ENCODE measurements at regions not wholly inside any gene's neighbourhood (a gene's known extent, or its start where the extent isn't known, plus 50 kb on each side); places are given as distances from the start of the nearest gene placed in this dataset.

GRCh38 chr14:106788534-106788933 lies 1262.2 kb downstream of the TMEM121 start:
- no peak overlapping the region for H4K91ac ChIP-seq (replicated peaks; ENCODE audit: insufficient read length, low read length)
- no peaks in the 10 kb centered on the region for H3K23me2 ChIP-seq (ENCODE audit: low read depth, low read length)
- no peak overlapping the region for H3K14ac ChIP-seq (ENCODE audit: insufficient read length)
- H3K27me3 ChIP-seq (replicated peaks in 1 of 4; ENCODE audit: control insufficient read depth in 3 of 4, extremely low read depth in 1 of 4, insufficient read depth in 3 of 4, low read length in 3 of 4), result no peaks in the 10 kb centered on the region
- H3K79me2 ChIP-seq (ENCODE audit: control insufficient read depth in 1 of 2, insufficient read depth in 2 of 2, low read length in 2 of 2), result no peaks in the 10 kb centered on the region
- H2BK5ac ChIP-seq (ENCODE audit: low read depth, low read length), result no peak overlapping the region
- H2BK12ac ChIP-seq (ENCODE audit: low read depth, low read length), result no peak overlapping the region
- no peak overlapping the region for H3K4me3 ChIP-seq (ENCODE audit: extremely low read depth in 1 of 4, insufficient read depth in 2 of 4, low read depth in 3 of 4, low read length in 4 of 4)
- no peak overlapping the region; the same call in 1 of the 2 replicates for H4K8ac ChIP-seq (ENCODE audit: extremely low read depth, insufficient read depth, low read length)
- ChIA-PET POLR2A (ENCODE audit: partially characterized antibody) (no interaction called here), CTCF (ENCODE audit: partially characterized antibody) (no interaction called here)
- no peak overlapping the region for H3K18ac ChIP-seq (ENCODE audit: extremely low read depth, low read length)
- no peak overlapping the region for H3K23ac ChIP-seq (ENCODE audit: insufficient read length)
- no peak overlapping the region for H2BK20ac ChIP-seq (ENCODE audit: low read length)
- H3K36me3 ChIP-seq (ENCODE audit: control insufficient read depth in 2 of 4, insufficient read depth in 4 of 4, low read length in 3 of 4), result no peaks in the 10 kb centered on the region
- H3K56ac ChIP-seq (replicated peaks; ENCODE audit: insufficient read length, low read depth, low read length), result no peak overlapping the region
- H4K20me1 ChIP-seq (replicated peaks in 1 of 2; ENCODE audit: control insufficient read depth in 1 of 2, insufficient read depth in 2 of 2, low read length in 2 of 2), result no peaks in the 10 kb centered on the region
- no peak overlapping the region for H4K5ac ChIP-seq (ENCODE audit: insufficient read length, low read depth, low read length)
- no peak overlapping the region for H2BK15ac ChIP-seq (ENCODE audit: low read length)
- DNase-seq (ENCODE audit: low read depth in 1 of 2, low spot score in 2 of 2) (no peak), FAIRE-seq (no peak)
- no peak overlapping the region for H2AFZ ChIP-seq (ENCODE audit: low read length)
- H3K4me2 ChIP-seq (ENCODE audit: insufficient read depth in 1 of 2, low read depth in 2 of 2, low read length in 2 of 2), result no peak overlapping the region
- peaks cover 68 to 75% of the 10 kb centered on the region in 2 experiments for H3K9me3 ChIP-seq (ENCODE audit: insufficient read depth in 2 of 2, low read depth in 1 of 2, low read length in 1 of 2)
- no peak overlapping the region for H3K9ac ChIP-seq (replicated peaks in 1 of 4; ENCODE audit: extremely low read depth in 1 of 4, low read depth in 3 of 4, low read length in 3 of 4)
- no peak for TF ChIP-seq HDAC6 (IDR thresholded peaks at IDR 0.05; ENCODE audit: low read depth, low read length)
- TF ChIP-seq PHF8 (conservative IDR thresholded peaks at IDR 0.05; ENCODE audit: low read depth, low read length), result no peak
- TF ChIP-seq CTCF (IDR thresholded peaks at IDR 0.05; ENCODE audit: control extremely low read depth in 1 of 3, insufficient read depth in 1 of 3, low read depth in 1 of 3, low read length in 3 of 3), result no peak
- TF ChIP-seq POU5F1 (IDR thresholded peaks at IDR 0.05; ENCODE audit: low read depth, low read length), result no peak
- TF ChIP-seq SIN3A (conservative IDR thresholded peaks at IDR 0.05 in 1 of 2, IDR thresholded peaks at IDR 0.05 in 1 of 2; ENCODE audit: low read depth in 1 of 2, low read length in 2 of 2), result no peak
- TF ChIP-seq SUZ12 (IDR thresholded peaks at IDR 0.05; ENCODE audit: low read length), result no peak
- TF ChIP-seq SIRT6 (IDR thresholded peaks at IDR 0.05; ENCODE audit: low read length), result no peak
- TF ChIP-seq CEBPB (IDR thresholded peaks at IDR 0.05; ENCODE audit: low read depth, low read length), result no peak
- H2AK5ac ChIP-seq (ENCODE audit: low read depth, low read length), result no peak overlapping the region
- no peaks in the 10 kb centered on the region for H3K4me1 ChIP-seq (replicated peaks in 1 of 4; ENCODE audit: control insufficient read depth in 3 of 4, insufficient read depth in 4 of 4, low read length in 3 of 4)
- no peak overlapping the region for H3K27ac ChIP-seq (ENCODE audit: low read depth, low read length)
- H3K79me1 ChIP-seq (ENCODE audit: low read depth, low read length), result no peaks in the 10 kb centered on the region
- H2BK120ac ChIP-seq (replicated peaks; ENCODE audit: low read depth, low read length), result no peak overlapping the region
- no peak overlapping the region for H3K4ac ChIP-seq (replicated peaks; ENCODE audit: insufficient read length, low read depth, low read length)
- WGBS, 2 experiments (ENCODE audit: extremely low coverage in 1 of 2, insufficient coverage in 1 of 2, insufficient read length in 1 of 2, insufficient replicate concordance in 2 of 2, low coverage in 1 of 2, low lambda C conversion rate in 2 of 2, missing lambda C conversion rate in 1 of 2), result 80% methylated on average over 6 of the region's 6 CpGs; no CpG with 5 or more reads in 1 of the 2 experiments

Data from H1 (cell line).